ENCODE measurements at regions not wholly inside any gene's neighbourhood (a gene's known extent, or its start where the extent isn't known, plus 50 kb on each side); places are given as distances from the start of the nearest gene placed in this dataset.

DNA sequence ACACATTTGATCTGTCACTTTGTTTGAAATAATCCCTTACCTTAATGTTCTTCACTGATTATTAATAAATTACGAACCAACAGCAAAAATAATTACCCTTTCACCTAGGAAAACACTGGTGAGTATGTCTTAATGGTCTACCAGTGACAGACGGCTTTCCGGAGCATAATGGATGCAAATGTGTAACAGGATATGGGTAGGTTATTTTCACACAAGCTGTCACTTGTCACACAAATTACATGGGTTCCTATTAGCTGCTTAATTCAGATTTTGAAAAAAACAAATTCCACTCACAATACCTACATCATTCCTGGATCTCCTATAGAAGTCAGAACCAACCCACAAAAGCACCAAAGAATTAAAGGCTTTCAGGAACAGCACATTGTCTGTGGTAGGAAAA lies 127.9 kb downstream of the WT1 start:
- TF ChIP-seq, protein P1, sequence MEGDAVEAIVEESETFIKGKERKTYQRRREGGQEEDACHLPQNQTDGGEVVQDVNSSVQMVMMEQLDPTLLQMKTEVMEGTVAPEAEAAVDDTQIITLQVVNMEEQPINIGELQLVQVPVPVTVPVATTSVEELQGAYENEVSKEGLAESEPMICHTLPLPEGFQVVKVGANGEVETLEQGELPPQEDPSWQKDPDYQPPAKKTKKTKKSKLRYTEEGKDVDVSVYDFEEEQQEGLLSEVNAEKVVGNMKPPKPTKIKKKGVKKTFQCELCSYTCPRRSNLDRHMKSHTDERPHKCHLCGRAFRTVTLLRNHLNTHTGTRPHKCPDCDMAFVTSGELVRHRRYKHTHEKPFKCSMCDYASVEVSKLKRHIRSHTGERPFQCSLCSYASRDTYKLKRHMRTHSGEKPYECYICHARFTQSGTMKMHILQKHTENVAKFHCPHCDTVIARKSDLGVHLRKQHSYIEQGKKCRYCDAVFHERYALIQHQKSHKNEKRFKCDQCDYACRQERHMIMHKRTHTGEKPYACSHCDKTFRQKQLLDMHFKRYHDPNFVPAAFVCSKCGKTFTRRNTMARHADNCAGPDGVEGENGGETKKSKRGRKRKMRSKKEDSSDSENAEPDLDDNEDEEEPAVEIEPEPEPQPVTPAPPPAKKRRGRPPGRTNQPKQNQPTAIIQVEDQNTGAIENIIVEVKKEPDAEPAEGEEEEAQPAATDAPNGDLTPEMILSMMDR (conservative IDR thresholded peaks at IDR 0.05; ENCODE audit: low read length) = no peak
- TF ChIP-seq EZH2phosphoT487 (IDR thresholded peaks at IDR 0.05; ENCODE audit: borderline replicate concordance) = no peak
